ENCODE measurements at regions not wholly inside any gene's neighbourhood (a gene's known extent, or its start where the extent isn't known, plus 50 kb on each side); places are given as distances from the start of the nearest gene placed in this dataset.
A peak's percentile ranks its signal among the peaks of the same experiment; 100 is the strongest.

DNA sequence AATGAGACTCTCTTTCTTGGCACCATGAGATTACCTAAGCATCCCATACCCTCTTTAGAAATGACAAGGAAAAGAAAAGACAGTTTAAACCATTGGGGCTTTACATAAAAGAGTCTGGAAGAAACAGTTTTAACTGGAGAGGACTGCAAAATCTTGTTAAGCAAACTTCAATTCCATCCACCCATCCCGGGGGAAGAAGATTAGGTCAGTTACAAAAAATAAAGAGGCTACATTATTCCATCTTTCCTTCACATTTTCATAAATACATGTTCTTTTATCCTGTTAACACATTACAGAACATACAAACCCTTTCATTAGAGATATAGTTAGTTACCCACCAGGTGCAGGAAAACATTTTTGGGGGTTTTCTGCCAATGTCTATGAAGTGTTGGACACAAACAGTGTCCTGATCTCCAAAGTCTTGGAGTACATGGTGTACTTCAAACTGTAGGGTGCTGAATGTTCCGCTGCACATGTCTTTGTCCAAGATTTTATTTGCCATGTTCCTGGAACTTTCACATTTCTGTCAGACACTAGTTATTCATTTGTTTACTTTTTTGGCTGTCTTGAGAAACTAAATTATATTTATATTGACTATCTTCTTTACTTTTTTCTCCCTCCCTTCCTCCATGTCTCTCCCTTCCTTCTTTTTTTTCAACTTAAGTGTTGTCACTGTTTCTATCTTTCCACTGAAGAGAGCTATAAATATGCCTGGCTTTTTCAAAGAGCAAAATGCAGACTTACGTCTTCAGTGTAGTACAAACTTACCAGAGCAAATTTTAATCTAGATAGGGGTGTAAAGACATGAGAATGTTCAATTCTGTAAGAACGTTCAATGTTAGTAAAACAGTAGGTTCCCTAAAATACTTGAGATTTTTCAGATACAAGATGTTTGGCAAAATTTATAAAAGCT is 410.9 kb upstream of the PRR16 start:
- Histone ChIP-seq H3K27me3 (ENCODE audit: control insufficient read depth, insufficient read depth, low read length) (no peaks in the 10 kb centered on the region), H3K4me3 (ENCODE audit: low read depth, low read length) (no peak overlapping the region), H3K36me3 (ENCODE audit: control insufficient read depth, insufficient read depth, low read length) (no peaks in the 10 kb centered on the region)
- TF ChIP-seq, protein P1, sequence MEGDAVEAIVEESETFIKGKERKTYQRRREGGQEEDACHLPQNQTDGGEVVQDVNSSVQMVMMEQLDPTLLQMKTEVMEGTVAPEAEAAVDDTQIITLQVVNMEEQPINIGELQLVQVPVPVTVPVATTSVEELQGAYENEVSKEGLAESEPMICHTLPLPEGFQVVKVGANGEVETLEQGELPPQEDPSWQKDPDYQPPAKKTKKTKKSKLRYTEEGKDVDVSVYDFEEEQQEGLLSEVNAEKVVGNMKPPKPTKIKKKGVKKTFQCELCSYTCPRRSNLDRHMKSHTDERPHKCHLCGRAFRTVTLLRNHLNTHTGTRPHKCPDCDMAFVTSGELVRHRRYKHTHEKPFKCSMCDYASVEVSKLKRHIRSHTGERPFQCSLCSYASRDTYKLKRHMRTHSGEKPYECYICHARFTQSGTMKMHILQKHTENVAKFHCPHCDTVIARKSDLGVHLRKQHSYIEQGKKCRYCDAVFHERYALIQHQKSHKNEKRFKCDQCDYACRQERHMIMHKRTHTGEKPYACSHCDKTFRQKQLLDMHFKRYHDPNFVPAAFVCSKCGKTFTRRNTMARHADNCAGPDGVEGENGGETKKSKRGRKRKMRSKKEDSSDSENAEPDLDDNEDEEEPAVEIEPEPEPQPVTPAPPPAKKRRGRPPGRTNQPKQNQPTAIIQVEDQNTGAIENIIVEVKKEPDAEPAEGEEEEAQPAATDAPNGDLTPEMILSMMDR (IDR thresholded peaks at IDR 0.05; ENCODE audit: insufficient read depth, low read length, poor library complexity, severe bottlenecking), result no peak
- no peak for DNase-seq (ENCODE audit: low read depth)

DNA sequence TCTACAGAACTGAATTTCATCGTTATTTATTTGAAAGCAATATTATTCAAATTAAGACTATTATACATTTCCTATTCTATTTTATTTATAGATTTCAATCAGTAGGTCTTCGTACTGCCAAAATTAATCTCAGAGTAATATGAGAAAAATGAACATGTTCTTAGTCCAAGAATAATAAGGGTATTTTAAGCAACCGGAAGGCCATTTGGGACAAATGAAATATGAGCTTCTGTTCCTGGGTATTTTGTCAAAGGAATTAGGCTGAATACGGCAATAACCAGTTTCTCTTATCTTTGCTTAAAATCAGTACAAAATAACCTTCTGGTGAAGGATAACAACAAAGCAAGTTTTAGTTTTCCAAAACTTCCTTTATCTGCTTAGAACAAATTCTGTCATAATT is 410.3 kb upstream of the PRR16 start:
- Histone ChIP-seq H3K27me3 (ENCODE audit: control insufficient read depth, insufficient read depth, low read length) (no peaks in the 10 kb centered on the region), H3K4me3 (ENCODE audit: low read depth, low read length) (no peak overlapping the region), H3K36me3 (ENCODE audit: control insufficient read depth, insufficient read depth, low read length) (no peaks in the 10 kb centered on the region)
- no peak for DNase-seq (ENCODE audit: low read depth)
- TF ChIP-seq, protein P1 (IDR thresholded peaks at IDR 0.05; ENCODE audit: insufficient read depth, low read length, poor library complexity, severe bottlenecking), result no peak

- Histone ChIP-seq H3K27me3 (ENCODE audit: control insufficient read depth, insufficient read depth, low read length) (no peaks in the 10 kb centered on the region), H3K36me3 (ENCODE audit: control insufficient read depth, insufficient read depth, low read length) (no peaks in the 10 kb centered on the region), H3K4me3 (ENCODE audit: low read depth, low read length) (no peak overlapping the region)
- TF ChIP-seq, protein P1 (IDR thresholded peaks at IDR 0.05; ENCODE audit: insufficient read depth, low read length, poor library complexity, severe bottlenecking), result peak; percentile 8
- peak; percentile 2 for DNase-seq (ENCODE audit: low read depth)
These were observed 408.2 kb upstream of the PRR16 start for GRCh38 chr5:120055858-120056257.

DNA sequence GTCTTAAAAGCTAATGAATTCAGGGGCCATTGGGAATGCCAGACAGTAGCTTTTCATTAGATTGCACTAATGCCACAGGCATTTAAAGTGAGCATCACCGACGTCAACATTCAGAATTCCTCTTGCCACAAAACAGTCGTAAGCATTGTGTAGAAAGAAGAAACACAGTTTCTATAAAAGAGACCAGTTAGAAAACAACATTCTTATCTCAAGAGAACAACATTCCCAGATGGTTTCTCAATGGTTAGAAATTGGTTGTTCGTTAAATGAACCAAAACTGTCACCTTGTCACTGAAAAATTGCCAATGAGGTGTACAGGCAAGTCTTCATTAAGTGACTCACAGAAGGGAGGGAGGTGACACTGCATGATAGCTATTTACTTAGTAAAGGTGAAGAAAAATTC is 401.6 kb upstream of the PRR16 start:
- no peak overlapping the region for H3K4me3 ChIP-seq (ENCODE audit: low read depth, low read length)
- H3K36me3 ChIP-seq (ENCODE audit: control insufficient read depth, insufficient read depth, low read length), result no peaks in the 10 kb centered on the region
- TF ChIP-seq, protein P1 (IDR thresholded peaks at IDR 0.05; ENCODE audit: insufficient read depth, low read length, poor library complexity, severe bottlenecking), result no peak
- H3K27me3 ChIP-seq (ENCODE audit: control insufficient read depth, insufficient read depth, low read length), result no peaks in the 10 kb centered on the region
- DNase-seq (ENCODE audit: low read depth), result peak; percentile 2

- TF ChIP-seq, protein P1 (IDR thresholded peaks at IDR 0.05; ENCODE audit: insufficient read depth, low read length, poor library complexity, severe bottlenecking), result no peak
- no peaks in the 10 kb centered on the region for H3K36me3 ChIP-seq (ENCODE audit: control insufficient read depth, insufficient read depth, low read length)
- H3K27me3 ChIP-seq (ENCODE audit: control insufficient read depth, insufficient read depth, low read length), result no peaks in the 10 kb centered on the region
- DNase-seq (ENCODE audit: low read depth), result no peak
- H3K4me3 ChIP-seq (ENCODE audit: low read depth, low read length), result no peak overlapping the region
These were observed 391.9 kb upstream of the PRR16 start for GRCh38 chr5:120072068-120072761.

Data from kidney epithelial cell (primary cell).